ENCODE measurements at regions not wholly inside any gene's neighbourhood (a gene's known extent, or its start where the extent isn't known, plus 50 kb on each side); places are given as distances from the start of the nearest gene placed in this dataset.
"Not testable (repeated sequence)": the region's sequence is repeated elsewhere in the genome, so short reads cannot be mapped to it uniquely, and the experiment has no call there.

DNA sequence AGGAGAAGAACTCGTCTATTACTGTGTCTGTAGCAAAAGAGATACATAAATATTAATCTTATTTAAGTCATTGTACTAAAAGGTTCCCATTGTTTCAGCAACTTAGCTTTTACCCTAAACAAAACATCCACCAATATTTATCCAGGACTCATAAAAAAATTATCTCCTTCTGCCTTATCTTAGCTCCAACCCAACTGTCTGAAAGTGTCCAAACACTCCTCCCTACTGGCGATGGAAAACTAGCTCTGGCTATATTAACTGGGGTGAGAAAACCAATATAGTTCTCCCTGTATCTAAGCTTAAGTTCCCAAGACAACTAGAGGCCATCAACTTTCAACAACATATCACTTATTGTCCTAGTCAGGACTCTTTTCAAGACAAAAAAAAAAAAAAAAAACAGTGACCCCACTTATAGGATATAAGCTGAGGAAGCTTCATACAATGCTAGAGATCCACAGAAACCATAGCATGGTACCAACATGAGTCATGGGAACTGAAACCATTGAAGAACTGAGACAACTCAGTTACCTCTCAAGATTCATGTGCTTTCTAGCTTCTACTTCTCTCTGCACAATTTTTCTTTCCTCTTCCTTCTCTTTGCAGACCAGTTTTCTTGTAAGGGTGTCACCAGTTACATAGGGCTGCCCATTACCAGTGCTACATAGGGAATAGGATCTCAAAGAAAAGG lies 150.7 kb upstream of the RASA1 start:
- intact Hi-C loops (cut with DNase I) = no loop called here
- DNase-seq (ENCODE audit: missing footprints) (no peak), ATAC-seq (no peak)

DNA sequence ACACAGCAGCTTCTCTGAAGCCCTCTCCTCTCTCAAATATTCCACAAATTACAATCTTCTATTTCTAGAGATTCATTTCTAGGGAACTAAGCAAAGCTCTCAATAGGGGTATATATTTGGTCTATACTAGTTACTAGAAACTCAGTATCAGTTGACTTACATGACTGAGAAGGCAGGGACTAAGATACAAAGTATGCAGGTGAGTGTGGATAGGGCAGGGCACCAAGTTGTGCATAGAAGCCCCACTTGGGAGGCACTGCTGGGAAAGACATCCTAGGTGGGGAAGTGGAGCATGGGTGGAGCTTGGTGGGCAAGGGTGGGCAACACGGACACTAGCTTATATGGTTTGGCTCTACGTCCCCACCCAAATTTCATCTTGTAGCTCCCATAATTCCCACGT lies 148.1 kb upstream of the RASA1 start:
- intact Hi-C loops (cut with DNase I) = no loop called here
- DNase-seq (ENCODE audit: missing footprints) (no peak), ATAC-seq (no peak)

DNA sequence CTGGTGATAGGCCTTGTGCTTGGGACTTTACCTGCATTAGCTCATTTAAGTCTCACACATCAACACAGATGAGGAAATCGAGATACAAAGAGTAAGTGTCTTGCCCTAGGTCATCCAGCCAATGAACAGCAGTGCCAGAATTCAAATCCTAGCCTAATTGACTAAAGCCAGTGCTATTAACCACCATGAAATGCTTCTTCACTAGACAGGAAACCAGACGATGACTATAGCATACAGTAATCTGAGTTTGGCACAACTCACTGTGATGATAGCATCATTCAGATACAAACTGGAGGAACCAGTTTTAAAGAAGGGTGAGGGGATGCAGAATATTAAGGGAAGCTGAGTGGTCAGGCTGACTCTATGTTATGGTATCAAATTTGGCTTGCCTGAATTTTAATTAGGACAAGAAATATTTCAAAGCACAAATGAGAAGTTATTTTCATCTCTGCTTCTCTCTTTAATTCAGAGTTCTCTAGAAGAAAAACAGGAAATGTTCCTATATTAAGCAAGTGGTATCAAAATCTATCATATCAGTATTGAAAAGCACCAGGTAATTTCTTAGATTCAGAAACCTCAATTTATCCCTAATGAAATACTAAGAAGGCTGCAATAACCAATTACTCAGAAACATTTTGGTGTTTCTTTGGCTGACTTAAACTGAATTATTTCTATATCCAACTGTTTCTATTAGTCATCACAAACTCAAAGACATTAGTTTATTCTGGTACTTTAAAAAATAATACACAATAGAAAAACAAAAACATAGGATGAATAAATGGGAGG lies 147.0 kb upstream of the RASA1 start:
- intact Hi-C loops (cut with DNase I) = no loop called here
- ATAC-seq (no peak), DNase-seq (ENCODE audit: missing footprints) (no peak)

GRCh38 chr5:87121304-87122150 lies 146.2 kb upstream of the RASA1 start:
- intact Hi-C loops (cut with DNase I) = no loop called here
- no peak for DNase-seq (ENCODE audit: missing footprints)
- peak; percentile 56 for ATAC-seq

DNA sequence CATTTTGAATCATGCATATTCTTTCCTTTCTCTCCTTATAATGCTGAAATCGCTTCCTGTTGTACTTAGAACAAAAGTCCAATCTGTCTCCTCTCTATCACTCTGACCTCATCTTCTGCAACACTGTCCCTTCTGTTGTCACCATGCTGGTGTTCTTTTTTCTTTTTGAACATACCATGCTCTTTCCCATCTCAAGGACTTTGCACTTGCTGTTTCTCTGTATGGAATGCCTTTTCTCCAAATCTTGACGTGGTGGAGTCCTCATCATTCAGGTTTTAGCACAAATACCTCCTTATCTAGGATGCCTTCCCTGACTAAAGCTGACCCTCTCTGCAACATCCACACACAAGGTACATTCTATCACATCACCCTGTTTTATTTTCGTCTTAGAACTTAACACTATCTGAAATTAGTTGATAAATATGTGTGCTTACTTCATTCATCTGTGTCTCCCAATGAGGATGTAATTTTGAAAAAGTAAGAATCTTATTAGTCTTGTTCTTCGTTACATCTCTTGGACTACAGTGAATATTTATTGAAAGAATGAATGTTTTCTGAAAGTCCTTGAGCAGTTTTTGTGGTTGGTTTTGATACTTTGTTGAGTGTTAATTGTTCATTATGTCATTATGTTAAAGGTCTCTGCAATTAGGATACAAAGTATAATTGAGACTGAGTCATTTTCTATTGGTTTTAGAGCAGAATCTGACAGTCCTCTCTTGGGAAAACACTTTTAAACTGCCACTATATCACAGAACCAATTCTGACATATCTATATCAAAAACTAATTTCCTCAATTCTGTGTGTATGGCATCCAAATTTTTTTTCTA lies 145.3 kb upstream of the RASA1 start:
- intact Hi-C loops (cut with DNase I) = no loop called here
- no peak for ATAC-seq
- DNase-seq (ENCODE audit: missing footprints) = no peak

DNA sequence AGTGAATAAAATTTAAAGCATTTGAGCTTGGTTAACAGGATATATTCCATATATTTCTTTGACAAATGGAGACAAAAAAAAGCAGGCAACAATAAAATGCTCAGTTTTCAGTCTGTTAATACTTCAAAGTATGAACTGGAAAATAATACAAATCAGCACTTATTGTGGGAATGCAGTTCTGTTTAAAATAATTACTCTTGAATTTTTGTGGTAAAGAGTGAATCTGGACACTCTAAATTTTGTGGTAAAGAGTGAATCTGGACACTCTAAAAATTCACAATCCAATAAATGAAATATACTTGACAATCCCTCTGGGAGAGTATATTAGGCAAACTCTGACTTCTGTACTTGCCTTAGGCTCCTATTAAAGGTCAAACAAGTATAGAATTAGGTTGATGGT lies 141.9 kb upstream of the RASA1 start:
- ATAC-seq (no peak), DNase-seq (ENCODE audit: missing footprints) (no peak)

GRCh38 chr5:87126869-87127268 lies 140.8 kb upstream of the RASA1 start:
- intact Hi-C loops (cut with DNase I) = no loop called here
- DNase-seq (ENCODE audit: missing footprints) (no peak), ATAC-seq (no peak)

More for the DNA sequence above, 141.9 kb upstream of the RASA1 start:
- intact Hi-C loops (cut with DNase I) = no loop called here

GRCh38 chr5:87127426-87127825 lies 140.3 kb upstream of the RASA1 start:
- DNase-seq (ENCODE audit: missing footprints) = no peak
- intact Hi-C loops (cut with DNase I) = no loop called here
- no peak for ATAC-seq

DNA sequence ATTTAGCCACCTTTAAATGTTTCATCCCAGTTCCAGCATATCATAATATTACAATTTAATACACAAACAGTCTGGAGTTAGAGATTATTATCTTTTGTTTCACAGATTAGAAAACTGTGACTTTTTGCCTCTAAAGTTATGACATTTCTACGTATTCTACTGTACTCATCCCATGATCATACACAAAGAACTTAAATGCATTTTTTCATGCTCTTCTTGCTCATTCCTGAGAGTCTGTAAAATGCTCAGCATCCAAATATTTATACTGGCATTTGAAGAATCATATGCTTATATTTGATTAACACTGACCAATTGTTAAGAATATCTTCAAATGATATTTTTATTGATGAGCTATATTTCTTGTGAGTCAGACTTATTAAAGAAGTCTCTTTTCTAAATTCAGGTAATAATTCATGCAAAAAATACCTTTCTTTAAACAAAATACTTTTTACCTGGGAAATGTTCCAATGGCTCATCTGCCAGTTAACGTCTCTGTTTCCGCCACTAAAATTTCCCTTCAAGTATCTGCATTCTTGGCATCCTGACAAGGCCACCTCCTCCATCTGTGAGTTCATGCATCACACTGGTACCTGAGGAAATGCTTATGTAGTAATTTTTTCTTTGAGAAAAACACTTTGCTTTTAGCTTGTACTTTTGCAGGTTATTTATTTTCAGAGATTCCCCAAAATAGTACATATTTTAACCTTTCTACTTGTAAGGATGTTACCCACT lies 139.6 kb upstream of the RASA1 start:
- ATAC-seq (no peak), DNase-seq (ENCODE audit: missing footprints) (no peak)
- intact Hi-C loops (cut with DNase I) = no loop called here

DNA sequence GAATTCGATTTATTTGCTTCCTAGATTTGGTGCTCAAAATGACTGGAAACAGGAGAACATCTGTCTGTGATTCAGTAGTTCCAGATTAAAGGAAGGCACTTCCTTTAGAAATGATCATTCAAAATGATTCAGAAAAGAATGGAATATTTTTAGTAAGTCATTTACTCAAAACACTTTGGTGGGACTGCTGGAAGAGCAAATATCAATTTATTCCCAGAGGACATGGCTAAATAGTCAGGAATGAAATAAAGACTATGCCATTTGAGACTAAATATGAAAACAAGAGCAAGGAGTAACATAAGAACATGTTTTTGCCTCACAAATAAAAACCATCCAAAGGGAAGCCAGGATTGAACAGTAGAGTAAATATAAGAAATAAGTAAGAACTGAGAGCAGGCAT lies 138.6 kb upstream of the RASA1 start:
- intact Hi-C loops (cut with DNase I) = no loop called here
- DNase-seq (ENCODE audit: missing footprints) (no peak), ATAC-seq (no peak)

- DNase-seq (ENCODE audit: missing footprints) (no peak), ATAC-seq (no peak)
- intact Hi-C loops (cut with DNase I) = no loop called here
Observed at GRCh38 chr5:87132696-87133095, 135.0 kb upstream of the RASA1 start.

DNA sequence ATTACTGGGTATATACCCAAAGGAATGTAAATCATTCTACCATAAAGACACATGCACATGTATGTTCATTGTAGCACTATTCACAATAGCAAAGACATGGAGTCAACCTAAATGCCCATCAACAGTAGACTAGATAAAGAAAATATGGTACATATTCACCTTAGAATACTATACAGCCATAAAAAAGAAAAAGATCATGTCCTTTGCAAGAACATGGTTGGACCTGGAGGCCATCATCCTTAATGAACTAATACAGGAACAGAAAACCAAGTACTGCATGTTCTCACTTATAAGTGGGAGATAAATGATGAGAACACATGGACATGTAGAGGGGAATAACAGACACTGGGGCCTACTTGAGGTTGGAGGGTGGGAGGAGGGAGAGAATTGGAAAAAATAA lies 133.2 kb upstream of the RASA1 start:
- DNase-seq (ENCODE audit: missing footprints); intact Hi-C loops (cut with DNase I); ATAC-seq: not testable (repeated sequence)

DNA sequence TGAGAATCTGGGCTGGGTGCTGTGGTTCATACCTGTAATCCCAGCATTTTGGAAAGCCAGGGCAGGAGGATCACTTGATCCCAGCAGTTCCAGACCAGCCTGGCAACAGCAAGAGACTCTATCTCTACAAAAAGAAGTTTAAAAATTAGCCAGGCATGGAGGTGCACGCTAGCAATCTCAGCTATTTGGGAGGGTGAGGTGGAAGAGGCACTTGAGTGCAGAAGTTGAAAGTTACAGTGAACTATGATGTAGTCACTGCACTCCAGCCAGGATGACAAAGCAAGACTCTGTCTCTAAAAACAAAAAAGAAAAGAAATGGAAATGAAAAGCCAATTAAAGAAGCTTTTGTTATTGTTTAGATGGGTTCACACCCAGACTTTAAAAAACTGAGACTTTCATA lies 131.6 kb upstream of the RASA1 start:
- intact Hi-C loops (cut with DNase I) = no loop called here

GRCh38 chr5:87136733-87137132 lies 130.9 kb upstream of the RASA1 start:
- intact Hi-C loops (cut with DNase I) = no loop called here
- DNase-seq (ENCODE audit: missing footprints) (no peak), ATAC-seq (no peak)

More for the DNA sequence above, 131.6 kb upstream of the RASA1 start:
- ATAC-seq (peak; percentile 49), DNase-seq (ENCODE audit: missing footprints) (no peak)

- intact Hi-C loops (cut with DNase I) = no loop called here
- peak; percentile 72 for DNase-seq (ENCODE audit: missing footprints)
- peak; percentile 89 for ATAC-seq
Observed at GRCh38 chr5:87137283-87137682, 130.4 kb upstream of the RASA1 start.

DNA sequence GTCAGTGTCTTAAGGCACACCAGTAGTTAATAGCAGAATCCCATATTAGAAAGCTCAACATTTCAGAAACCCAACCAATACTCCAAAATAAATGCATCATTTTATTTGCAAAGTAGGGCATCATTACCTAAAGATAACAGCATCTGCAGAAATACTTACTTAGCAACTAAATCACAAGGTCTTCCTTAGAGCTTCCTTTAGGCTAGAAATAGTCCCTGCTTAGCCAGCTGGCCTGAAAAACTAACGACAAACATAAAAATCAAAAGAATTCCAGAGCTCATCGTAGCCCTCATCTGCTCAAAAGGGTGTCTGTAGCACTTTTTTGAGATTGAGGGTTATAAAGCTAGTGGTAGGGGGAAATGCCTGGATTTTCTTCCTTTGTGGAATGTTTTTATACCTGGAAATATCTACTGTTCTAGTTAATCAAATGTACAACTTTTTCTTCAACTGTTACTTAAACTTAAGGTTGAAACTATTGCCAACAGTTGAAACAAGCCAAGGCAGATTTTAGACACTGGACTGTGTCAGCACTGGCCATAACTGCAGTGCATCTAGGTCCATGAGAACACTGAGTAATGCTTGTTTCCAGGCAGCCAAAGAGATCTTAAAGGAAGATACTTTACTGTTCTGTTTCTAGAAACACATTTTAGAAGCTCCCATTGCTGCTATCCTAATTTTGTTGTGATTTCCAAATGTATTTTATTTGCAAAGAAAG lies 129.4 kb upstream of the RASA1 start:
- intact Hi-C loops (cut with DNase I) = no loop called here
- no peak for DNase-seq (ENCODE audit: missing footprints)
- ATAC-seq = peak; percentile 75

GRCh38 chr5:87139795-87140194 lies 127.9 kb upstream of the RASA1 start:
- ATAC-seq = no peak
- intact Hi-C loops (cut with DNase I) = no loop called here
- DNase-seq (ENCODE audit: missing footprints) = no peak

DNA sequence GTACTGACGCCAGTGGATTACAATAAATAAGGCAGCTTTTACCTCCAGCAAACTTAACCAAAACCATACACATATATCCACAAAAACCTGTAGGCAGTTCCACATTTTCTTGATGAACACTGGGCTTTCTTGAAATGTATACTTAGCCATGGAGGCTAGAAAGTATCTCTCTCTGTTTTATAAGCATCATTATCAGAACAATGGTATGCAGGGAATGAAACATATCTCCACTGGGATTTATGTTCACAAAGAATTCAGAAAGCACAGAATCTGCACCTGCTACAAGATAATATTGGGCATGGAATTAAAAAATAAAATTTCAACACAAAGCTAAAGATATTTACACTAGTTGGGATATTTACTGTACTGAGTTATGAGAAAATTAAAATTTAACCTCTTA lies 126.1 kb upstream of the RASA1 start:
- no peak for DNase-seq (ENCODE audit: missing footprints)
- intact Hi-C loops (cut with DNase I) = no loop called here
- ATAC-seq = no peak
